T-helper 1 cell treated with Interleukin-12 subunit alpha and Interleukin-12 subunit beta and Interleukin-4 antibody, amounts not matched to agents 30 μg/mL and 1 μg/mL, for 36 hours (primary cell): ENCODE measurements at regions not wholly inside any gene's neighbourhood (a gene's known extent, or its start where the extent isn't known, plus 50 kb on each side); places are given as distances from the start of the nearest gene placed in this dataset.

ENCODE experiments used
- H3K27ac Mint-ChIP-seq: one replicate; pipeline ENCODE4 v1.8.0; 2021; ENCODE audit warnings: mild to moderate bottlenecking, mixed read lengths
- H3K27me3 Mint-ChIP-seq: one replicate; pipeline ENCODE4 v1.8.0; 2021; ENCODE audit warnings: low read depth, mixed read lengths
- H3K36me3 Mint-ChIP-seq: one replicate; pipeline ENCODE4 v1.8.0; 2021; ENCODE audit warnings: low read depth, mixed read lengths
- H3K4me1 Mint-ChIP-seq: one replicate; pipeline ENCODE4 v1.8.0; 2021; ENCODE audit warnings: low read depth, mixed read lengths
- H3K4me3 Mint-ChIP-seq: one replicate; pipeline ENCODE4 v1.8.0; 2021; ENCODE audit warnings: mild to moderate bottlenecking, moderate library complexity, mixed read lengths
- H3K9me3 Mint-ChIP-seq: one replicate; pipeline ENCODE4 v1.8.0; 2021; ENCODE audit warnings: mixed read lengths

DNA sequence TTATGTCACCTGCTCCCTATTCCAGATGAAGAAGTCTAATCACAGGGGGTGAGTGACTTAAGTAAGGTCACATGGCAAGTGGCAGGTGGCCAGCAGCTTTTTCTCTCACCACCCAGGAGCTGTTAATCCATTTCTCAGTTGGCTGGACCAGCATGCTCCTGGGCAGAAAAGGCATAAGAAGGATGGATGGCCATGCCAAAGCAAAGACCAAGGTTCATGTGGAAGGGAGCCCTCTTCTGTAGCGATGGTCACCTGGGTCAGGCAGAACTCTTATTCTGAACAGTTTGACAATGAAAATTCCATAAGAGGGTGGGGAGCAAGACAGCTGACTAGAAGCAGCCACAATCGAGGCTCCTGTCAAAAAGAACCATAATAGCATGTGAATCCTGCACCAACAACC, 538.1 kb downstream of the SUCLA2 start:
- H3K27me3 Mint-ChIP-seq: no peaks in the 10 kb centered on the region
- no peaks in the 10 kb centered on the region for H3K4me1 Mint-ChIP-seq
- H3K27ac Mint-ChIP-seq: no peak overlapping the region
- H3K4me3 Mint-ChIP-seq: no peak overlapping the region
- H3K36me3 Mint-ChIP-seq: no peaks in the 10 kb centered on the region
- H3K9me3 Mint-ChIP-seq: peaks cover 3% of the 10 kb centered on the region

DNA sequence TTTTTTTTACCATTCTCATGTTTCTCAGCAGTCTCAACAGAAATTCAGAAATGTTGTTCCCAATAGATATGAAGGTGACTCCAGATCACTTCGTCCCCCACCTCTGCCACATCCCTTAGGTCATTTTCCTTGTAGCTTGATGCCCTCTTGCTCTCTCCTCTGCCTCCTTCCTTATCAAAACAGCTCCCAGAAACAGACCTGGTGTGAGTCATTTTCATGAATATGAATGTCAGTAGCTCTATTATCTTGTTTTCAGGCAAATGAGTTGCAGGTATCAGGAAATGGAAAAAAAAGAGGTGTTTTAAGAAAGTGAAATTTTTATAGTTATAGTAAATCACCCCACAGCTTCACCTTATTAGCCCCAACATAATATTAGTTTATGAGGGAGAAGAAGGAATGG, 539.3 kb downstream of the SUCLA2 start:
- no peak overlapping the region for H3K27ac Mint-ChIP-seq
- peaks cover 3% of the 10 kb centered on the region for H3K9me3 Mint-ChIP-seq
- no peak overlapping the region for H3K4me3 Mint-ChIP-seq
- H3K27me3 Mint-ChIP-seq: no peaks in the 10 kb centered on the region
- H3K36me3 Mint-ChIP-seq: no peaks in the 10 kb centered on the region
- no peaks in the 10 kb centered on the region for H3K4me1 Mint-ChIP-seq

DNA sequence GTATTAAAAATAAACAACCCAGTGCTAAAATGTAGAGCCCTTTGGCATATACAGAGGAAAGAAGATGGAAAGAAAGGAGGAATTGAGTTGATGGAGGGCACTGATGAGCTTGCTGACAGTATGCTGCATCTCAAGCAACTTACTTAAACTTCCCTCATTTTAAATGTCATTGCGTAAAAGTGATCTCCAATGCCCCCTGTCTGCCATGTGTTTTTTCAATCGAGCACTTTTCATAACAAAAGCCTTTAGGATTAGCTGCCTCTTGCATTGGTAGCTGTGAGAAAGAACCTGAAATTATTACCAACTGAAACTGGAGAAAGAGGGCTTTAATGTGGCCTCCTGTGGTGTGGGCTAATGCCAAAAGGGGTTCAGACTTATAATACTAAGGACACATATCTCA, 541.6 kb downstream of the SUCLA2 start:
- no peaks in the 10 kb centered on the region for H3K27me3 Mint-ChIP-seq
- H3K36me3 Mint-ChIP-seq: no peaks in the 10 kb centered on the region
- no peak overlapping the region for H3K4me3 Mint-ChIP-seq
- H3K9me3 Mint-ChIP-seq: peaks cover 3% of the 10 kb centered on the region
- no peak overlapping the region for H3K27ac Mint-ChIP-seq
- H3K4me1 Mint-ChIP-seq: no peaks in the 10 kb centered on the region

DNA sequence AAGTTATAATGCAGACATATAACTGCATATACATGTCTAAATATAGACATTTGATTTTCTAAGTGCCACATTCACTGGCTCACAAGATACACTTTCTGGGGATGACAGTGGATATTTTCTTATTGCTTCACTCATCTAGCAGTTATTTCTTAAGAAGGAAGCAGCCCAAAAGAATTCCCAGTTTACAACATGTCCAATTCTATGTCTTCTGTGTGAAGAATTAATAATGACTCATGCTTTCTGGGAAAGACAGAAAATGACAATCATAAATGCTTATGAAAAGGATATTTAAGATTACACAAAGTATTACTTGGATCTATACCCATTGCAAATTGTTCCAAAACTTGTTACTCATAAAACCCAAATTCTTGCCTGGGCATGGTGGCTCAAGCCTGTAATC, 543.4 kb downstream of the SUCLA2 start:
- H3K36me3 Mint-ChIP-seq: no peaks in the 10 kb centered on the region
- H3K9me3 Mint-ChIP-seq: no peaks in the 10 kb centered on the region

DNA sequence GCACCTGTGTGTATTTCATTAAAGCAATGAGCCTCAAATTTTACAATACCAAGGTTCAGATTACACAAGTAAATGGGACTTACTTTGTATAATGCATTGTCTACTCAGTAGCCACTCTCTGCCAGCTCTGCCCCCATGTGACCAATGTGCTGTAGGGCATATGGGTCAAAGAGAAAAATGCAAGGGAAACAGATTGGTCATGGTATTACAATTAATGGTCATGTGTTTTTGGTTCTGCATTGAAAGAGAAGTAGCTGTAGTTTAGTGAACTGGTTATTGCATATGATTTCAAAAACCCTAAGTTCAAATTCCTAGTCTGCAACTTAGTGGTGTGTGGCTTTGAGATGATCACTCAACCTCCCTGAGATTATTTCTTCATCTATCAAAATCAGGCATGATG, 545.4 kb downstream of the SUCLA2 start:
- Mint-ChIP-seq H3K4me3 (no peak overlapping the region), H3K27ac (no peak overlapping the region), H3K9me3 (no peaks in the 10 kb centered on the region), H3K36me3 (no peaks in the 10 kb centered on the region), H3K27me3 (no peaks in the 10 kb centered on the region), H3K4me1 (no peaks in the 10 kb centered on the region)

More for the DNA sequence above, 543.4 kb downstream of the SUCLA2 start:
- no peaks in the 10 kb centered on the region for H3K4me1 Mint-ChIP-seq
- no peak overlapping the region for H3K4me3 Mint-ChIP-seq
- no peak overlapping the region for H3K27ac Mint-ChIP-seq
- H3K27me3 Mint-ChIP-seq: no peaks in the 10 kb centered on the region

DNA sequence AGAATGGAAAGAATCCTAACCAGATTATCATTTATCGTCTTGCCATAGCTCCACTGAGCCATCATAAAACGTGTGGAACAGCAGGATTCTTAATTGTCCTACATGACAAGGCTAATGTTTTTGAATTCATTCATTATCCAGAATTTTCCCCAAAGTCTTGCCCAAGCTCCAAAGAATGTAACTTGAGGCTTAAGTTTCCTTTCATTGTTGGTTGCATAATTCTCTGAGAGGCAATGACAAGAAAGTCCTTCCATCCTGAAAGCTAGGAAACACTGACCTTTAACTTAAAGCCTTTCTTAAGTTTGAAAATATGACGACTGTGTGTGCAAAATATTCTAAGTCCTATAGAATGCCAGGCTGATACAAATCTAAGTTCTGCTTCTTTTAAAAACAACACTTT, 546.1 kb downstream of the SUCLA2 start:
- Mint-ChIP-seq H3K9me3 (no peaks in the 10 kb centered on the region), H3K27ac (no peak overlapping the region), H3K36me3 (no peaks in the 10 kb centered on the region), H3K4me1 (no peaks in the 10 kb centered on the region), H3K4me3 (no peak overlapping the region), H3K27me3 (no peaks in the 10 kb centered on the region)

DNA sequence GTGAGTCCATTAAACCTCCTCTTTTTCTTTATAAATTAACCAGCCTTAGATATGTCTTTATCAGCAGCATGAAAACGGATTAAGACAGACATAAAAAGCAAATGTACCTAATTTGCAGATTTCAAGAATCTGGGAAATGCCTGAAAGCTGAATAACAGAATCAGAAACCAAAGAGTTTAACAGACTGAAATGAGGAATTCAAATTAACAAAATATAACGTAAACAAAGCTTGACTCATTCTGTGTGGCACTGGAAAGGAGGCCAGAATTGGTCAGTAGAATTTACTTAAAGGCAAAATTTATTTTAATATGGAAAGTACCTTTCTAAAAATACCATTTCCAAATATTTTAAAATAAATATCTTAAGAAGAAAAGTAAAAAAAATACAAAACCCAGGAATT, 540.6 kb upstream of the HTR2A start:
- Mint-ChIP-seq H3K4me1 (no peaks in the 10 kb centered on the region), H3K4me3 (no peak overlapping the region), H3K27ac (no peak overlapping the region), H3K27me3 (no peaks in the 10 kb centered on the region), H3K36me3 (no peaks in the 10 kb centered on the region), H3K9me3 (peaks cover 3% of the 10 kb centered on the region)

DNA sequence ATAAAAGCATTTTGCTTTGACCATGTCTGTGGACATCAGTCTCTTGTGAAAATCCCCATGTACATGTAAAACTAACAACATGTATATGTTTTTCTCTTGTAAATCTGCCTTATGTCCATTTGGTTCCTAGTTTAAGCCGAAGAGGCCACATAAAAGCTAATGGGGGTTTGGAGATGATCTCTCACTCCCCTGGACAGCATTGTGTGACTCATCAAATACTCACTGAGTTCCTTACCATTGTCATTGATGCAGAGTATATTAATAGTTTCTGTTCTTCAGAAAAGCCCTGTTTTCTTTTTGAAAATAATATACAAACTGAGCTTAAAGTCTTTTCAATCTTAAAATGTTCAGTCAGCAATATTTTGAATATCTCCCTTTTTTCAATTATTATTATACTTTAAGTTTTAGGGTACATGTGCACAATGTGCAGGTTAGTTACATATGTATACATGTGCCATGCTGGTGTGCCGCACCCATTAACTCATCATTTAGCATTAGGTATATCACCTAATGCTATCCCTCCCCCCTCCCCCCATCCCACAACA, 536.7 kb upstream of the HTR2A start:
- Mint-ChIP-seq H3K27ac (no peak overlapping the region), H3K4me3 (no peak overlapping the region), H3K27me3 (no peaks in the 10 kb centered on the region), H3K36me3 (no peaks in the 10 kb centered on the region), H3K4me1 (no peaks in the 10 kb centered on the region), H3K9me3 (no peaks in the 10 kb centered on the region)

DNA sequence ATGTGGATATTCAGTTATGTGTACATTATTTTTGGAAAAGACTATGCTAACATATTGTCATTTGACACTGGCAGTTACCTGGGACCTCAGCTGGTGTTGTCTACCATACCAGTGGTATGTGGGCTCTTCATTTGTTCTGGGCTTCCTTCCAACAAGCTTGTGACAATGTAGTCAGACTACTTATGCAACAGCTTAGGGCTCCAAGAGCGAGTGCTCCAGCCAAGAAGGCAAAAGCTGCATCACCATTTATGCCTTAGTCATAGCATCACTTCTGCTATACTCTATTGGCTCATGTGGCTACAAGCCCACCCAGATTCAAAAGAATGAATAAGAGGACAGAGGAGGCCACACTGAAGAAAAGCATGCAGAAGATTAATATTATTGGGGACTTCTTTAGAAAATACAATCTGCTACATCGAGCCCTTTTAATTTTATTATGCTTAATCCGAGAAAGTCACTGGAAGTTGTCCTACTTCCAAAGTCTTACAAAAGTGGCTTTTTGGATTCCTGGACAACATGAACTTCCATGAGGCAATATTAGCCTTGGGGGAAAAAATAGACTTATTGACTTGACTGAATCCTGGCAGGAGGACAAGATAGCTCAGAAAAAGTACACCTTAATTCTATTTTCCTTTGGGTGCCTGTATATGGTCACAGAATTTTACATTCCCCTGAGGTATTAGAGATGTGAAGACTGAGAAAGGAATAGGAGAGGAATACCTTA, 529.4 kb upstream of the HTR2A start:
- Mint-ChIP-seq H3K9me3 (no peaks in the 10 kb centered on the region), H3K36me3 (no peaks in the 10 kb centered on the region), H3K4me3 (no peak overlapping the region), H3K27ac (no peak overlapping the region), H3K27me3 (no peaks in the 10 kb centered on the region), H3K4me1 (no peaks in the 10 kb centered on the region)

DNA sequence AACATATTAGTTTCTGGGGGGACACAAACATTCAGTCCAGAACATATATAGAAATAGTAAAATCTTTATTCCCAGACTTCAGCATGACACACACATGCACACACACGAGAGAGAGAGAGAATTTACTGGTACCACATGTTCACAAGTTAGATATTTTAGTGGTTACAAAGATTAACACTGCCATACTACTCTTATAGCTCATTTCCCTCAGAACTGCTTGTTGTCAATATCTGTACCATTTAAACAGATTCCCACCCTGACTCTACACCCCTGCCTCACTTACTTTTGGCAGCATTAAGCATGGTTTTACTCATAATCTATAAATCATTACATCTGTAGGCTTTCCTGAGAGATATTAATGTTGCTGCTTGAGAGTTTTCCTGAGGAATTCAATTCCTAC, 524.7 kb upstream of the HTR2A start:
- H3K27ac Mint-ChIP-seq: no peak overlapping the region
- H3K4me3 Mint-ChIP-seq: no peak overlapping the region
- no peaks in the 10 kb centered on the region for H3K27me3 Mint-ChIP-seq
- no peaks in the 10 kb centered on the region for H3K4me1 Mint-ChIP-seq
- no peaks in the 10 kb centered on the region for H3K9me3 Mint-ChIP-seq
- H3K36me3 Mint-ChIP-seq: no peaks in the 10 kb centered on the region

DNA sequence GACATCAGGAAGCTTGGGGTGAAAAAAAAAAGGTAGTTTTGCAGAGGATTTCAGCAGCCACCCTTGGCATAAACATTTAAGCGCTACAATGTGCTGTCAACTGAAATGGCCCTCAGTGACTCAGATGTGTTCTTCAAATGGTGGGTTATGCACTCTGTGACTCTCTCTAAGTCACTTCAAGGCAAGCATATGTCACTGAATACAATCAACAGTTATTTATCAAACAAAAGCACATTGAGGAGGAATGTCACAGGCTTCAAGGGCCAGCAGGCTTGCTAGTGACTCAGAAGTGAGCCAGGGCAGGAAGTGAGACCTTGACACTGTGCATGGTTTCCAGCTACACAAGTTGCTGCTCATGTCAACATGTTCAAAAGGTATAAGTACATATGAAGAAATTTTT, 523.7 kb upstream of the HTR2A start:
- Mint-ChIP-seq H3K36me3 (no peaks in the 10 kb centered on the region), H3K4me3 (no peak overlapping the region), H3K27me3 (no peaks in the 10 kb centered on the region), H3K4me1 (no peaks in the 10 kb centered on the region), H3K27ac (no peak overlapping the region), H3K9me3 (no peaks in the 10 kb centered on the region)

DNA sequence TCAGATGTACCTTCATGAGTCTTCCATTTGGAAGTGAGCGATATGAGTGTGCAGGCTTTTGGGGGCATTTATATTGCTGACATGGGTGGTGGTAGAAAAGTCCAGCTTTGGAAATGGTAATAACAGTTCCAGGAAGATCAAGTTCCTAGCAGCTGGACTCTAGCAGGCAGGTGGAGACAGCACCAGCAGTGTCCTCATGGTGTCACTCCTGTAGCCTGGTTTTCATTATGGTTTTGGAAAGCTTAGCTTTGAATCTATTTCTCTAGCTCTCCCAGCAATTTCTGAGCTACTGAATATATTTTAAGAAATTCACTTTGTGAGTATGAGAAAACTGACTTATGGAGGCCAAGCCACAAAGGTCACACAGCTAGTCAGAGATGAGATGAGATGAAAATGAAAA, 523.2 kb upstream of the HTR2A start:
- Mint-ChIP-seq H3K4me3 (no peak overlapping the region), H3K4me1 (no peaks in the 10 kb centered on the region), H3K27me3 (no peaks in the 10 kb centered on the region), H3K36me3 (no peaks in the 10 kb centered on the region), H3K9me3 (no peaks in the 10 kb centered on the region), H3K27ac (no peak overlapping the region)

DNA sequence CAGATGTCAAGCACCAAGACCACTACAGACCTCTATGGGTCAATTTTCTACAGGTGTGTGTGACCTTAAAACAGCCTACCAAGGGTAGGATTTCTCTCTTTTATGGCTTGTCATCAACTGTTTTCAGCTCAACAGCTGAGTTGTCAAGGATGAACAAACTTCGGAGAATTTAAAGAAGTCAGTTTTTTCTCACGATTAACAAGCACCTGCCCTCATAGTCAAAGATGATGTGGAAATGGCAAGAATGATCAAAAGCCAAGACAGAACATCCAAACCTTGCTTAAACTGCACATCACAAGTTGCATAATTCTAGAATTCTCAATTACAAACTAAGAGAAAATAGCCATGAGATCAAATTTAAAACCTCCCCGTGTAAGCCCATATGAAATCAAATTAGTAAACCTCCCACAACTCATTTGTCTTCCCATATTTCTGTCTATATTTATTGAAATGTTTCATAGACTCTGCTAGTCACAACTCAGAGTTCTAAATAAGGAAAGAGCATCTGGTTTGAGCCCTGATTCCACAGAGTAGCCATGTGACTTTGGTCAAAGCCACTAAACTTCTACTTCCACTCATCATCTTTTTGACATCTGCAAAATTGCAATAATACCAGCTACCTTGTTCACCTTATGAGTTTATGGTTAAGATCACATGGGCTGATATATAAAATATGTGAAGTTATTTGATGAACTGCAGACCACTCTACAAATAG, 521.5 kb upstream of the HTR2A start:
- Mint-ChIP-seq H3K36me3 (no peaks in the 10 kb centered on the region), H3K4me1 (no peaks in the 10 kb centered on the region), H3K27me3 (no peaks in the 10 kb centered on the region), H3K9me3 (no peaks in the 10 kb centered on the region), H3K4me3 (no peak overlapping the region), H3K27ac (no peak overlapping the region)

DNA sequence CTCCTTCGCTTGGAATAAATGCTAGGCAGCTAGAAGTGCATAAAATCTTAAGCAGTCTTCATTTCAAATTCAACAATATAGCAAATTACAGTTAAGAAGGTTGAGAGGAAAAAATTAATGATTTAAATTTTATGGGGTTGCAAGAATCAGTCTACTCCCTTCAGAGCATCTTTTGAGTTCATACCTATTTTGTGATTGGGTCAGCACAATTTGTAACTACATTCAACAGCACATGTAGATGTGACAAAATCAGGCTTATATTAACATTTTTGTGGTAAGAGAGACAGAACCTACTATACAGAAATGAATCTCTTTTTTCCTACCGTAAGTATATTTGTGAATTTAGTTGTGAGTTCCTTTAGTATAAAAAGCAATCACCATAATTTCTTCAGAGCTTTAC, 520.6 kb upstream of the HTR2A start:
- no peaks in the 10 kb centered on the region for H3K4me1 Mint-ChIP-seq
- H3K27me3 Mint-ChIP-seq: no peaks in the 10 kb centered on the region
- H3K4me3 Mint-ChIP-seq: no peak overlapping the region
- no peak overlapping the region for H3K27ac Mint-ChIP-seq
- no peaks in the 10 kb centered on the region for H3K36me3 Mint-ChIP-seq
- no peaks in the 10 kb centered on the region for H3K9me3 Mint-ChIP-seq

DNA sequence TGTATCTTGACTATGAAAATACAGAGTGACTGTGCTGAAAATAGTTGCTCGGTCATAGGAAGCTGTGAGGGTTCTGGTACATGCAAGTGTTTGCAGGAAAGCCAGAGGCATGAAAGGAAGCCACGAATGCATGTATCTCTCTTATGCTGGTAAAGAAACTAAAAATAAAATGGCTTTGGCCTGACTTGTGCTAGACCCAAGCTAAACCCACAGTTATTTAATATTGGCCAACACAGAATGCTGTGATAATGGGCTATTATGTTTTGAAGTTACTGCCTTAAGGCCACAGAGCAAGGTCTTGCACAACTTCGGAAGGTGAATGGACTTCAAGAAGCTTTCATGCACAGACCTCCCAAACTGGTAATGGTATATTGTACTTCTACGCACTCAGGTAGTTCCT, 518.2 kb upstream of the HTR2A start:
- H3K4me3 Mint-ChIP-seq: no peak overlapping the region
- H3K36me3 Mint-ChIP-seq: no peaks in the 10 kb centered on the region
- H3K9me3 Mint-ChIP-seq: no peaks in the 10 kb centered on the region
- no peak overlapping the region for H3K27ac Mint-ChIP-seq
- H3K27me3 Mint-ChIP-seq: no peaks in the 10 kb centered on the region
- H3K4me1 Mint-ChIP-seq: no peaks in the 10 kb centered on the region
